ENCODE measurements at regions not wholly inside any gene's neighbourhood (a gene's known extent, or its start where the extent isn't known, plus 50 kb on each side); places are given as distances from the start of the nearest gene placed in this dataset.

GRCh38 chr2:11891671-11892440, 145.4 kb downstream of the LPIN1 start:
- no peak overlapping the region for H3K9ac ChIP-seq (replicated peaks; ENCODE audit: extremely low read depth, insufficient read depth, low read length)
- H3K4me3 ChIP-seq (replicated peaks in 1 of 3; ENCODE audit: insufficient read depth in 1 of 3, low read depth in 1 of 3, low read length in 3 of 3) = no peak overlapping the region
- no peaks in the 10 kb centered on the region for H3K79me2 ChIP-seq (ENCODE audit: control insufficient read depth, insufficient read depth, low read length)
- H3K4me1 ChIP-seq (ENCODE audit: control insufficient read depth, extremely low read depth, insufficient read depth, low read length) = no peaks in the 10 kb centered on the region
- intact Hi-C loops (cut with micrococcal nuclease) (no loop called here), dilution Hi-C loops (cut with MboI; ENCODE audit: extremely low pct_ligation_motif_present, low sequenced_read_pairs) (no loop called here)
- no TSS peak for BruUV-seq (replicated peaks)
- no peak for DNase-seq (ENCODE audit: low read depth, low spot score)
- no peak for FAIRE-seq
- no peak overlapping the region for H2AFZ ChIP-seq (ENCODE audit: low read depth, low read length)
- H3K27me3 ChIP-seq (ENCODE audit: control insufficient read depth in 2 of 2, insufficient read depth in 2 of 2, low read length in 2 of 2) = no peaks in the 10 kb centered on the region
- no peaks in the 10 kb centered on the region for H3K9me3 ChIP-seq (replicated peaks; ENCODE audit: control insufficient read depth, insufficient read depth, low read length)
- ChIA-PET POLR2A (no interaction called here), CTCF (interaction anchor here (1.3 to 2.2 kb wide), 2 partner anchors 13 to 15 kb away, joined by 5 read pairs; no protein-coding TSS in a partner anchor)
- TF ChIP-seq POLR2A (IDR thresholded peaks at IDR 0.05; ENCODE audit: low read depth, low read length) (no peak), EZH2 (IDR thresholded peaks at IDR 0.05; ENCODE audit: borderline replicate concordance, low read depth, low read length, severe bottlenecking) (no peak), CTCF (IDR thresholded peaks at IDR 0.05; ENCODE audit: extremely low read depth in 1 of 2, insufficient read depth in 1 of 2, low read depth in 1 of 2, low read length in 2 of 2) (no peak), POLR2AphosphoS5 (IDR thresholded peaks at IDR 0.05; ENCODE audit: insufficient read depth, low read depth, low read length) (no peak), JUN (IDR thresholded peaks at IDR 0.05; ENCODE audit: borderline replicate concordance, insufficient read depth, insufficient read length, low read depth) (no peak), MYC (IDR thresholded peaks at IDR 0.05; ENCODE audit: low read depth, low read length) (no peak), FOS (IDR thresholded peaks at IDR 0.05; ENCODE audit: borderline replicate concordance, insufficient read depth, low read length) (no peak), GATA2 (IDR thresholded peaks at IDR 0.05; ENCODE audit: insufficient read depth, insufficient read length, low read depth, low read length) (no peak)
- TF ChIP-seq, protein P1, sequence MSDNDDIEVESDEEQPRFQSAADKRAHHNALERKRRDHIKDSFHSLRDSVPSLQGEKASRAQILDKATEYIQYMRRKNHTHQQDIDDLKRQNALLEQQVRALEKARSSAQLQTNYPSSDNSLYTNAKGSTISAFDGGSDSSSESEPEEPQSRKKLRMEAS (IDR thresholded peaks at IDR 0.05; ENCODE audit: insufficient read depth, insufficient read length) = no peak
- H4K20me1 ChIP-seq (replicated peaks; ENCODE audit: control insufficient read depth, extremely low read depth, insufficient read depth, low read length) = no peaks in the 10 kb centered on the region
- no peak overlapping the region for H3K27ac ChIP-seq (ENCODE audit: insufficient read depth, low read depth, low read length)
- H3K36me3 ChIP-seq (ENCODE audit: control insufficient read depth in 2 of 2, extremely low read depth in 1 of 2, insufficient read depth in 2 of 2, low read length in 2 of 2) = no peaks in the 10 kb centered on the region
- no peaks in the 10 kb centered on the region for H3K9me1 ChIP-seq (replicated peaks; ENCODE audit: control insufficient read depth, extremely low read depth, insufficient read depth, low read length)
- no peak overlapping the region for H3K4me2 ChIP-seq (ENCODE audit: insufficient read depth, low read length)

All from endothelial cell of umbilical vein (primary cell).